GM23248 (cell line): ENCODE measurements at regions not wholly inside any gene's neighbourhood (a gene's known extent, or its start where the extent isn't known, plus 50 kb on each side); places are given as distances from the start of the nearest gene placed in this dataset.

Experiments used
- DNase-seq: peaks from one replicate; pipeline ENCODE4 v3.0.0-alpha.2; 2015
- H2AFZ ChIP-seq: fragments of 200-600 bp; sonication (generic); 2 replicates; pipeline ENCODE4 v1.6.1; 2016; ENCODE audit warnings: antibody characterized with exemption
- H3F3A ChIP-seq: fragments of 200-600 bp; sonication (generic); 2 replicates; pipeline ENCODE4 v1.6.1; 2016; ENCODE audit warnings: mild to moderate bottlenecking, antibody characterized with exemption, mixed run types; ENCODE audit not compliant: insufficient read depth
- H3K27ac ChIP-seq: fragments of 200-600 bp; sonication (generic); 2 replicates; pipeline ENCODE4 v1.5.1; 2016; ENCODE audit warnings: mild to moderate bottlenecking
- H3K27me3 ChIP-seq: fragments of 200-600 bp; sonication (generic); replicated peaks from 2 replicates; pipeline ENCODE4 v1.6.1; 2016; ENCODE audit warnings: mild to moderate bottlenecking; ENCODE audit not compliant: insufficient read depth
- H3K36me3 ChIP-seq: fragments of 200-600 bp; sonication (generic); 2 replicates; pipeline ENCODE4 v1.6.1; 2016; ENCODE audit warnings: low read depth, mild to moderate bottlenecking
- H3K4me1 ChIP-seq: fragments of 200-600 bp; sonication (generic); 2 replicates; pipeline ENCODE4 v1.6.1; 2016; ENCODE audit warnings: mild to moderate bottlenecking; ENCODE audit not compliant: insufficient read depth
- H3K4me2 ChIP-seq: fragments of 200-600 bp; sonication (generic); one replicate; pipeline ENCODE4 v1.6.1; 2016; ENCODE audit warnings: mild to moderate bottlenecking; ENCODE audit not compliant: unreplicated experiment
- H3K4me3 ChIP-seq: fragments of 200-600 bp; sonication (generic); 2 replicates; pipeline ENCODE4 v1.5.1; 2016; ENCODE audit warnings: mild to moderate bottlenecking
- H3K79me2 ChIP-seq: fragments of 200-600 bp; sonication (generic); 2 replicates; pipeline ENCODE4 v1.6.1; 2016; ENCODE audit warnings: mild to moderate bottlenecking; ENCODE audit not compliant: insufficient read depth
- H3K9ac ChIP-seq: fragments of 200-600 bp; sonication (generic); 2 replicates; pipeline ENCODE4 v1.6.1; 2016; ENCODE audit warnings: mild to moderate bottlenecking
- H3K9me2 ChIP-seq: fragments of 200-600 bp; sonication (generic); 2 replicates; pipeline ENCODE4 v1.6.1; 2016; ENCODE audit warnings: mixed run types, mild to moderate bottlenecking, moderate library complexity; ENCODE audit not compliant: insufficient read depth
- H3K9me3 ChIP-seq: fragments of 200-600 bp; sonication (generic); one replicate; pipeline ENCODE4 v1.6.1; 2017; ENCODE audit warnings: low read depth
- H4K20me1 ChIP-seq: fragments of 200-600 bp; sonication (generic); 2 replicates; pipeline ENCODE4 v1.6.0; 2016; ENCODE audit not compliant: insufficient read depth
- EZH2 ChIP-seq: fragments of 200-600 bp; sonication (generic); IDR thresholded peaks from 2 replicates; pipeline ENCODE4 v1.6.1; 2018; ENCODE audit warnings: antibody characterized with exemption, mild to moderate bottlenecking; ENCODE audit not compliant: insufficient read depth, poor library complexity, severe bottlenecking
- EZH2phosphoT487 ChIP-seq: fragments of 200-600 bp; sonication (generic); IDR thresholded peaks from 2 replicates; pipeline ENCODE4 v1.6.1; 2018; ENCODE audit warnings: antibody characterized with exemption, moderate library complexity, mild to moderate bottlenecking, low read depth; ENCODE audit not compliant: insufficient read depth
- WGBS, 2 experiments: methylation state at CpG; one replicate each; pipeline ENCODE4 v1.1.6; 2015 to 2017; ENCODE audit warnings: low lambda C conversion rate in 2 of 2, low coverage in 1 of 2; ENCODE audit errors: missing lambda C conversion rate in 2 of 2; 5-methylcytosine and 5-hydroxymethylcytosine counted together
- in situ Hi-C: fragments of 300-500 bp; cut with MboI; formaldehyde crosslinking; loops from 2 replicates; pipeline ENCODE4 v1.15.0; 2020

- H3K9ac ChIP-seq = no peak overlapping the region
- 17 to 23% methylated on average over 3 of the region's 3 CpGs for WGBS, 2 experiments
- H3K9me2 ChIP-seq = no peaks in the 10 kb centered on the region
- no peaks in the 10 kb centered on the region for H3F3A ChIP-seq
- no peaks in the 10 kb centered on the region for H3K4me1 ChIP-seq
- no peak overlapping the region for H2AFZ ChIP-seq
- no peak overlapping the region for H3K4me3 ChIP-seq
- no peaks in the 10 kb centered on the region for H3K79me2 ChIP-seq
- DNase-seq = no peak
- H3K27me3 ChIP-seq = peaks cover 10% of the 10 kb centered on the region
- TF ChIP-seq EZH2phosphoT487 (no peak), EZH2 (no peak)
- H4K20me1 ChIP-seq = no peaks in the 10 kb centered on the region
- H3K4me2 ChIP-seq = no peak overlapping the region
- no peaks in the 10 kb centered on the region for H3K36me3 ChIP-seq
- H3K27ac ChIP-seq = no peak overlapping the region
- no peaks in the 10 kb centered on the region for H3K9me3 ChIP-seq
- in situ Hi-C loops = no loop called here
Measured at GRCh38 chr10:2910656-2911055, 156.7 kb upstream of the PFKP start.

- no peak overlapping the region for H3K4me2 ChIP-seq
- H3K36me3 ChIP-seq = no peaks in the 10 kb centered on the region
- no peaks in the 10 kb centered on the region for H3K9me3 ChIP-seq
- H3F3A ChIP-seq = no peaks in the 10 kb centered on the region
- no peak overlapping the region for H3K9ac ChIP-seq
- WGBS, 2 experiments = 26 to 38% methylated on average over 5 of the region's 5 CpGs
- H3K79me2 ChIP-seq = no peaks in the 10 kb centered on the region
- H3K4me1 ChIP-seq = no peaks in the 10 kb centered on the region
- H3K4me3 ChIP-seq = no peak overlapping the region
- H3K27ac ChIP-seq = no peak overlapping the region
- no peak for DNase-seq
- no peaks in the 10 kb centered on the region for H3K9me2 ChIP-seq
- TF ChIP-seq EZH2 (no peak), EZH2phosphoT487 (no peak)
- in situ Hi-C loops = no loop called here
- no peaks in the 10 kb centered on the region for H4K20me1 ChIP-seq
- no peak overlapping the region for H2AFZ ChIP-seq
- H3K27me3 ChIP-seq = peaks cover 11% of the 10 kb centered on the region
Measured at GRCh38 chr10:2909921-2910320, 157.4 kb upstream of the PFKP start.

- in situ Hi-C loops = no loop called here
- Histone ChIP-seq H3K27me3 (peaks cover 12% of the 10 kb centered on the region), H3K4me2 (no peak overlapping the region), H4K20me1 (no peaks in the 10 kb centered on the region), H3K27ac (no peak overlapping the region), H3K4me3 (no peak overlapping the region), H3K4me1 (no peaks in the 10 kb centered on the region), H3F3A (no peaks in the 10 kb centered on the region), H2AFZ (no peak overlapping the region), H3K9me3 (no peaks in the 10 kb centered on the region), H3K9ac (no peak overlapping the region), H3K9me2 (no peaks in the 10 kb centered on the region), H3K36me3 (no peaks in the 10 kb centered on the region), H3K79me2 (no peaks in the 10 kb centered on the region)
- TF ChIP-seq EZH2 (no peak), EZH2phosphoT487 (no peak)
- 29 to 35% methylated on average over 18 to 19 of the region's 19 CpGs for whole genome bisulfite sequencing, 2 experiments
- DNase-seq = no peak
Measured at GRCh38 chr10:2908851-2909630, 158.3 kb upstream of the PFKP start.

GRCh38 chr10:2906974-2907373 lies 160.4 kb upstream of the PFKP start:
- Histone ChIP-seq H3K36me3 (no peaks in the 10 kb centered on the region), H3K9me3 (no peaks in the 10 kb centered on the region), H3K9me2 (no peaks in the 10 kb centered on the region), H2AFZ (no peak overlapping the region), H3K9ac (no peak overlapping the region), H3K4me2 (no peak overlapping the region), H3F3A (no peaks in the 10 kb centered on the region), H3K4me1 (no peaks in the 10 kb centered on the region), H3K79me2 (no peaks in the 10 kb centered on the region), H3K27ac (no peak overlapping the region), H3K27me3 (peaks cover 12% of the 10 kb centered on the region), H4K20me1 (no peaks in the 10 kb centered on the region), H3K4me3 (no peak overlapping the region)
- DNase-seq = no peak
- 81 to 85% methylated on average over 2 of the region's 2 CpGs for WGBS, 2 experiments
- in situ Hi-C loops = no loop called here
- TF ChIP-seq EZH2 (no peak), EZH2phosphoT487 (no peak)

GRCh38 chr10:2905851-2906250 lies 161.5 kb upstream of the PFKP start:
- Histone ChIP-seq H3K9me3 (no peaks in the 10 kb centered on the region), H3F3A (no peaks in the 10 kb centered on the region), H2AFZ (no peak overlapping the region), H3K27ac (no peak overlapping the region), H3K36me3 (no peaks in the 10 kb centered on the region), H3K9ac (no peak overlapping the region), H3K4me1 (no peaks in the 10 kb centered on the region), H3K27me3 (peaks cover 22% of the 10 kb centered on the region), H4K20me1 (no peaks in the 10 kb centered on the region), H3K4me2 (no peak overlapping the region), H3K79me2 (no peaks in the 10 kb centered on the region), H3K4me3 (no peak overlapping the region), H3K9me2 (no peaks in the 10 kb centered on the region)
- in situ Hi-C loops = no loop called here
- 41 to 53% methylated on average over 9 of the region's 9 CpGs for WGBS, 2 experiments
- no peak for DNase-seq
- no peak for TF ChIP-seq EZH2
- no peak for TF ChIP-seq EZH2phosphoT487
